ENCODE measurements at regions not wholly inside any gene's neighbourhood (a gene's known extent, or its start where the extent isn't known, plus 50 kb on each side); places are given as distances from the start of the nearest gene placed in this dataset.
"Not testable (repeated sequence)": the region's sequence is repeated elsewhere in the genome, so short reads cannot be mapped to it uniquely, and the experiment has no call there.

DNA sequence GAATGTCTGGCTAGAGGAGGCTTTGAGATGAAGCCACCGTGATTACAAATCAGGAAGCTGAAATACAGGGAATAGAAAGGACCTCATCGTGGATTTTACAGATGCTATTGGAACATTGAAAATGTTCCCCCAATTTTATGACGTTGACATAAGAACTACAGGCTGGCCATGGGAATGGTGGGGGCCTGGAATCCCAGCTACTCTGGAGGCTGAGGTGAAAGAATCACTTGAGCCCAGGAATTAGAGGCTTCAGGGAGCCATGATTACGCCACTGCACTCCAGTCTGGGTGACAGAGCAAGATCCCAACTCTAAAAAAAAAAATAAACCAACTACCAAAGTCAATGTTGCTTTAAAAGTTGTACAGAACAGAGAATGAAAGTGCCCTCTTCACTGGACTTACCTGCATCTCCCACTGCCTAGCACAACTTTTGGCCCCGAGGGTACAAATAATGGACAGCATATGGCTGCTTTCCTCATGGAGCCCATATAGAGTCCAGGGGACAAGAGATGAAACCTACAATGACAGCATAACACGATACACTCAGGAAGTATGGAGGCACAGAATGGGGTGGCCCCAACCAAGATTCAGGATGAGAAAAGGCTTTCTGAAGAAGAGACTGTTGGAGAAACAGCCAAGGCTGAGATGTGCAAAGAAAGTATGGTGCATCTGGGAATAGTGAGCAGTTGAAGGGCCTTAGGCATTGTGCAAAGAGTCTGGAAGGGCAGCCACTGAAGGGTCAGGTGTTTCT, 254.8 kb downstream of the MYCN start:
- DNase-seq, result no peak

DNA sequence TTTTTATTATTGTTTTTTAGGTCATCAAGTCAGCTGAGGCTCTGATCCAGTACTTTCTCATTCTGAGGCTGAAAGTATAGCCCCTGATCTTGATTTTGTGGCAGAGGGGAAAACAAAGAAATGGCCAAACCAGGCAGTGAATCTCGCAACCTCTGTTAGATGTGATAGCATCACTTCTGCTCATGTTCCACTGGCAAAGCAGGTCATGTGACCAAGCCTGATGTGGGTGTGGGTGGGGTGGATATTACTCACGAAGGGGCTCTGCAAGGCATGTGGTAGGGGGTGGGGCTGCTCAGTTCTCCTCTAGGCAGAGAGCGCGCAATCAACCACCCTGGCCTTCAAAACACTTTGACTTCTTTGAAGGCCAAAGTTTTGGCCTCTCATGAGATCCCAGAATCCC, 254.2 kb downstream of the MYCN start:
- no peak for DNase-seq

GRCh38 chr2:16194096-16194390, 253.7 kb downstream of the MYCN start:
- no peak for DNase-seq

GRCh38 chr2:16192416-16193216, 252.3 kb downstream of the MYCN start:
- no peak for DNase-seq

- DNase-seq, result no peak
Measured at GRCh38 chr2:16191431-16192200, 251.3 kb downstream of the MYCN start.

- DNase-seq, result no peak
Measured at GRCh38 chr2:16190446-16191270, 250.3 kb downstream of the MYCN start.

DNA sequence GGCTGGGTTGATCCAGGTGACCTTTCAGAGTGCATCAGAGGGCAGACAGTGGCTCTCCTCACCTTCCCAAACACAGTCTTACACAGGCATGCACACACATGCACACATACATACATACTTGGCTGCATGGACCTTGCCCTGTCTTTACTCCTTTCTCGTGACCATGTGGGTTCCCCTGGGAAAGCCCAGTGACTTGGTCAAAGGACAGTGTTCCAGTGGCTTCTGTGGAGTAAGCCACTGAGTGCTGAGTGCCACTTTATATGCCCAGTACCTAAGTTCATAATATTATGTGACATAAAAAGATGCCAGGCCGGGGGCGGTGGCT, 249.4 kb downstream of the MYCN start:
- no peak for DNase-seq

GRCh38 chr2:16189029-16189835, 248.9 kb downstream of the MYCN start:
- DNase-seq, result peak; percentile 98

- peak; percentile 44 for DNase-seq
Measured at GRCh38 chr2:16188261-16188890, 248.0 kb downstream of the MYCN start.

GRCh38 chr2:16187482-16187817, 247.1 kb downstream of the MYCN start:
- DNase-seq, result no peak

DNA sequence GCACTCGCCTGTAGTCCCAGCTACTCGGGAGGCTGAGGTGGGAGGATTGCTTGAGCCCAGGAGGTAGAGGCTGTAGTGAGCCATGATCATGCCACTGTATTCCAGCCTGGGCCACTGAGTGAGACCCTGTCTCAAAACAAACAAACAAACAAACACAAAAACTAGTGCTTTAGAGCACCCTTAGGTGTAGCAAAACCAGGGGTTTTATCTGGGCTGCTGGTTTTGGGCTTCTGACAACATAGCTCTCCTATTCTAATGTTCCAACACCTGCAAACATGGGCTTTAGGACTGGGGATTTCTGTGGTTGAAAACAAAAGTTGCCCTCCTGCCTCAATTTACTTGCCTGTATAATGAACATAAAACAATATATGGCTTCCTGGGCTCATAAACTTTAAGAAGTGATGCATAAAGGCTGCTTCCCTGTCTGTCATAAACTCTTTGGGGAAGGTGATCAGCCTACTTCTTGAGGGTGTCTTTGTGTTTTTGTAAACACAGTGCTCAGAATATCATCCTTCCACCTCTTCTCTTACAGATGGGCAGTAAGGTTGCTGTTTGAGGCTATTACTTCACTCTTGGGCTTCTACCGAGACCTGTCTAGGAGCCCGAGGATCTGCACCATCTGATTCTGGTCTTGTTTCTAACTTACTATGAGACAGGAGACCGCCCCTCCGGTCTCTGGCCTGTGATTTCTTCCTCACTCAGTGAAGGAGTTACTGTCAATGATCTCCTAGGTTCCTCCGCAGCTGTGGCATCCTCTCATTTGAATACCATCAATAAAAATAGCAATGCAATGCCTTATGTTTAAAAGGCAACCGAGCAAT, 246.5 kb downstream of the MYCN start:
- no peak for DNase-seq

- DNase-seq, result no peak
Measured at GRCh38 chr2:16185801-16186272, 245.5 kb downstream of the MYCN start.

GRCh38 chr2:16184945-16185660, 244.8 kb downstream of the MYCN start:
- no peak for DNase-seq

DNA sequence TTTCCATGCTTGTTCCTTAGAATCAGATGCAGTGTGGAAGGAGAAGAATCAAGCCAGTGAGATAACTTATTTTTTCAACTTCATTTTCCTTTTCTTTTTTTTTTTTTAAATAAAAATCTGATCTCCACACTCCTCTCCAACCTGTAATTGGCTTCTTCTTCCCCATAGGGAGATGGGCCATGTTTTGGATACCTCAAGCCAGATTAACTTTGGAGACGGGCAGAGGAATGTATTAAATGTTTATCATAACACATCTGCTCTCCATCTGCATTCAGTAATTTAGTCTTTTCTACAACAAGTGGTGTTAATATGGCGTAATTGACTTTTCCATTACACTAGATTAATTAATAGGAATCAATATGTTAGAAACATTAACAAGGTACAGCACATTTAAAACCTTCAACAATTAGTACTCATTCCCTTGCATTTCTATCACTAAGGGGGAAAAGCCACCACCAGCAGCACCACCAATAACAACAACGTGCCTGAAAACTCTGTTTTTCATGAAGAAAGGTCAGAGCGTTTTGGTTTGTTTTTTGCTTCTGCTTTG, 244.1 kb downstream of the MYCN start:
- DNase-seq, result no peak

GRCh38 chr2:16183345-16183744, 243.0 kb downstream of the MYCN start:
- no peak for DNase-seq

- no peak for DNase-seq
Measured at GRCh38 chr2:16182841-16183240, 242.5 kb downstream of the MYCN start.

- not testable (repeated sequence) for DNase-seq
Measured at GRCh38 chr2:16182311-16182815, 242.0 kb downstream of the MYCN start.

DNA sequence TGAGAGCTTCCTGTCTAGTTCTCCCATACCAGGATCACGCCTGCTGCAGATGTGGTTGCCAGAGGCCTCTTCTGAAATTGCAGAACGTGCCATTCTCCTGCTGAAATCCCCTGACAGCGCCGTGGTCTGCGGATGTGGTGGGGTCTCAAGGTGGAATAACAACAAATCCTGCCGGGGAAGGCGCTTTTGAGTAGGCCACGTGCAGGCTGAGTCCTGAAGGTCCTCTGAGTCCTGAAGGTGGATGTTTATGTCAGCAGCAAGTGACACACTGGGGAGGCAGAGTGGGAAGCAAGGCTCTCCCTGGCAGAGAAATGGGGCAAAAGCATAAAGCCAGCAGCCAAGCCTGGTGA, 241.4 kb downstream of the MYCN start:
- no peak for DNase-seq

GRCh38 chr2:16181062-16181740, 240.9 kb downstream of the MYCN start:
- DNase-seq, result no peak
